ENCODE measurements at regions not wholly inside any gene's neighbourhood (a gene's known extent, or its start where the extent isn't known, plus 50 kb on each side); places are given as distances from the start of the nearest gene placed in this dataset.

DNA sequence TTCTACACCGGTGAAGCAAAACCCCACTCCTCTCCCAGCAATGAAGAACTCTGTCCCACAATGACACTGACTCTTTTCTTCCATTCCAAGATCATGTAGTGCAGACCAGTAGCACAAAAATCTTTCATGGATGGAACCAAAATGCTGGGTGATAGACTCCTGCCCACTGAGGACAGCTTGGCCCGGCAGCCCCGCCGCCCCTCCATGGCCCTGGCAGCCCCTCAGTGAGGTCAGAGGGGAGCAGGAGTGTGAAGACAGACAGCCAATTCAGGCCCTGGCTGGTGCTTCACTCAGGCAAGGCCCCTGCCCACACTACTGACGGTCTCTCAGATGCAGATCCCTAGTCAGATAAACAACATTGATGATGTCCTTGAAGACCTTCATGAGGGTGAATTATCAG, 131.9 kb upstream of the SYNDIG1 start:
- H3K27ac Mint-ChIP-seq: no peak overlapping the region
- no peak overlapping the region for H3K4me3 Mint-ChIP-seq
- 77% methylated on average over 5 of the region's 5 CpGs for WGBS (ENCODE audit: insufficient coverage)
- Histone ChIP-seq H3K4me1 (ENCODE audit: control insufficient read depth in 1 of 2, extremely low read depth in 1 of 2, insufficient read depth in 2 of 2, low read length in 2 of 2) (peaks cover 0 to 6% of the 10 kb centered on the region in 2 experiments), H3K4me3 (ENCODE audit: control insufficient read depth in 1 of 2, extremely low read depth in 1 of 2, low read length in 1 of 2) (no peak overlapping the region), H3K27ac (ENCODE audit: low read length) (no peak overlapping the region), H3K9me3 (no peaks in the 10 kb centered on the region), H3K27me3 (replicated peaks in 1 of 2; ENCODE audit: control insufficient read depth in 2 of 2, extremely low read depth in 1 of 2, insufficient read depth in 2 of 2, low read length in 1 of 2) (peaks cover 0 to 9% of the 10 kb centered on the region in 2 experiments), H3K36me3 (ENCODE audit: control insufficient read depth in 2 of 2, extremely low read depth in 1 of 2, insufficient read depth in 1 of 2, low read length in 1 of 2) (no peaks in the 10 kb centered on the region)
- ChIA-PET POLR2A (no interaction called here), CTCF (interaction anchor here in 1 of 2 donors (0.6 kb wide), 1 partner anchor 100 kb away, joined by 3 read pairs; no protein-coding TSS in a partner anchor)
- H3K4me1 Mint-ChIP-seq: peaks cover 0 to 5% (median 4%) of the 10 kb centered on the region in 3 donors
- no peaks in the 10 kb centered on the region for H3K9me3 Mint-ChIP-seq
- ATAC-seq (replicated peaks in 1 of 4) (no peak), DNase-seq (no peak)
- peaks cover 6 to 9% of the 10 kb centered on the region in 2 donors for H3K27me3 Mint-ChIP-seq
- no peaks in the 10 kb centered on the region for H3K36me3 Mint-ChIP-seq

DNA sequence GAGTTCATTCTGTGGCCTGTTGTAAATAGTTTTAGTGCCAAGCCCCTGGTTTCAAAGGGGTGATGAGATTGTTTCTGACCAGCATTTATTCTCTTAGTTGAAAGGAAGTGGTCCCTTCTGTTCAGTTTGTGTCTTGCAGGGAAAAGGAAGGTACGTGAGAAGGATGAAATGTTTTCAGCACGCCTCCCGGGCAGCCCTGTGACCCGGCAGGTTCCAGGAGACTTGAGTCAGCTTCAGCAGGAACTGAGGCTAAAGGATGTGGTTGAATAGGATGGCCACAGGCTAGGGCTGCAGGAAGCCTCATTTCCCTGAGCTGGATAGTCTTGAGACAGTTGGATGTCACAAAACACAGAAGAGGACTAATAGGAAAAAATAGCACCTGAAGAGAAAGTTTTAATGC, 132.4 kb upstream of the SYNDIG1 start:
- DNase-seq (no peak), ATAC-seq (replicated peaks in 1 of 4) (no peak)
- Mint-ChIP-seq H3K27ac (no peak overlapping the region), H3K9me3 (no peaks in the 10 kb centered on the region), H3K27me3 (peaks cover 4 to 9% of the 10 kb centered on the region in 2 donors), H3K36me3 (no peaks in the 10 kb centered on the region), H3K4me1 (peaks cover 0 to 5% (median 4%) of the 10 kb centered on the region in 3 donors), H3K4me3 (no peak overlapping the region)
- no peak overlapping the region for H3K4me3 ChIP-seq (ENCODE audit: control insufficient read depth in 1 of 2, extremely low read depth in 1 of 2, low read length in 1 of 2)
- no peak overlapping the region for H3K27ac ChIP-seq (ENCODE audit: low read length)
- peaks cover 0 to 6% of the 10 kb centered on the region in 2 experiments for H3K4me1 ChIP-seq (ENCODE audit: control insufficient read depth in 1 of 2, extremely low read depth in 1 of 2, insufficient read depth in 2 of 2, low read length in 2 of 2)
- H3K9me3 ChIP-seq: no peaks in the 10 kb centered on the region
- 19% methylated on average over 4 of the region's 4 CpGs for WGBS (ENCODE audit: insufficient coverage)
- ChIA-PET POLR2A (no interaction called here), CTCF (no interaction called here)
- no peaks in the 10 kb centered on the region for H3K36me3 ChIP-seq (ENCODE audit: control insufficient read depth in 2 of 2, extremely low read depth in 1 of 2, insufficient read depth in 1 of 2, low read length in 1 of 2)
- H3K27me3 ChIP-seq (replicated peaks in 1 of 2; ENCODE audit: control insufficient read depth in 2 of 2, extremely low read depth in 1 of 2, insufficient read depth in 2 of 2, low read length in 1 of 2): peaks cover 0 to 9% of the 10 kb centered on the region in 2 experiments

DNA sequence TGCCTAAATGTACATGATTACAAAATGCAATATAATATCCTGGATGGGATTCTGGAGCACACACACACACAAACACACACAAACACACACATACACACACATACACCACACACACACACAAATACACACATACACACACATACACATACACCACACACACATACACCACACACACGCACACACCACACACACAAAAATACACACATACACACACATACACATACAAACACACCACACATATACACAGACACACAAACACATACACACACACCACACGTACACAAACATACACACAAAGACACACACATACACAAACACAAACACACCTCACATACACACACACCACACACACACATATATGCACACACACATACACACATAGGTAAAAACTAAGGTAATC, 134.6 kb upstream of the SYNDIG1 start:
- no peak for DNase-seq
- Histone ChIP-seq H3K36me3 (ENCODE audit: control insufficient read depth in 2 of 2, extremely low read depth in 1 of 2, insufficient read depth in 1 of 2, low read length in 1 of 2) (no peaks in the 10 kb centered on the region), H3K27ac (ENCODE audit: low read length) (no peak overlapping the region), H3K9me3 (no peaks in the 10 kb centered on the region), H3K27me3 (replicated peaks in 1 of 2; ENCODE audit: control insufficient read depth in 2 of 2, extremely low read depth in 1 of 2, insufficient read depth in 2 of 2, low read length in 1 of 2) (peaks cover 0 to 6% of the 10 kb centered on the region in 2 experiments), H3K4me3 (ENCODE audit: control insufficient read depth in 1 of 2, extremely low read depth in 1 of 2, low read length in 1 of 2) (no peak overlapping the region), H3K4me1 (ENCODE audit: control insufficient read depth in 1 of 2, extremely low read depth in 1 of 2, insufficient read depth in 2 of 2, low read length in 2 of 2) (peaks cover 0 to 6% of the 10 kb centered on the region in 2 experiments)
- Mint-ChIP-seq H3K36me3 (no peaks in the 10 kb centered on the region), H3K27me3 (peaks cover 0 to 4% of the 10 kb centered on the region in 2 donors), H3K4me1 (peaks cover 0 to 5% (median 4%) of the 10 kb centered on the region in 3 donors), H3K27ac (no peak overlapping the region), H3K4me3 (no peak overlapping the region), H3K9me3 (no peaks in the 10 kb centered on the region)
- no peak for ATAC-seq (replicated peaks in 1 of 4)
- ChIA-PET POLR2A (no interaction called here), CTCF (no interaction called here)
- WGBS (ENCODE audit: insufficient coverage): 94% methylated on average over 2 of the region's 2 CpGs

DNA sequence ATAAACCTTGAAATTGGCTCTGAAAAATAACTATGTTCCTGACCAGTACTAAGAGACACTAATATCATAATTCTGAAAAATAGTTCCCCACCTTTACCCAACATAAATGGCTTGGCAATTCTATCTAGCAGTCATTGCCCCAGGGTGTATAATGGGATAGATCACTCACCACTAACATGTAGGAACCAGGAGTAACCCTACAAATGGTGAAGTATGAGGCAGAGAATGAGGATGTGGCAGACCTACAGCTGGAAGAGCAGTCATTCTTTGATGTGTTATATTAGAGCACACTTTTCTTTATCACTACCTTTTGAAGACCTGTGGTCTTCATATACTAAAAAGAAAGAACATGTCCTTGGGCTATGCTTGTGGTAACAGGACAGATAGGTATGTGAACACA, 136.5 kb upstream of the SYNDIG1 start:
- CTCF ChIA-PET: no interaction called here
- Mint-ChIP-seq H3K9me3 (no peaks in the 10 kb centered on the region), H3K27me3 (no peaks in the 10 kb centered on the region), H3K27ac (no peak overlapping the region), H3K36me3 (no peaks in the 10 kb centered on the region), H3K4me3 (no peak overlapping the region), H3K4me1 (peaks cover 0 to 5% (median 4%) of the 10 kb centered on the region in 3 donors)
- DNase-seq: no peak
- no peaks in the 10 kb centered on the region for H3K36me3 ChIP-seq (ENCODE audit: control insufficient read depth in 2 of 2, extremely low read depth in 1 of 2, insufficient read depth in 1 of 2, low read length in 1 of 2)
- no peak for ATAC-seq (replicated peaks in 1 of 4)
- no peak overlapping the region for H3K4me3 ChIP-seq (ENCODE audit: control insufficient read depth in 1 of 2, extremely low read depth in 1 of 2, low read length in 1 of 2)
- POLR2A ChIA-PET: no interaction called here
- no peak overlapping the region for H3K27ac ChIP-seq (ENCODE audit: low read length)
- no peaks in the 10 kb centered on the region for H3K9me3 ChIP-seq
- H3K4me1 ChIP-seq (ENCODE audit: control insufficient read depth in 1 of 2, extremely low read depth in 1 of 2, insufficient read depth in 2 of 2, low read length in 2 of 2): peaks cover 0 to 6% of the 10 kb centered on the region in 2 experiments
- H3K27me3 ChIP-seq (replicated peaks in 1 of 2; ENCODE audit: control insufficient read depth in 2 of 2, extremely low read depth in 1 of 2, insufficient read depth in 2 of 2, low read length in 1 of 2): no peaks in the 10 kb centered on the region

DNA sequence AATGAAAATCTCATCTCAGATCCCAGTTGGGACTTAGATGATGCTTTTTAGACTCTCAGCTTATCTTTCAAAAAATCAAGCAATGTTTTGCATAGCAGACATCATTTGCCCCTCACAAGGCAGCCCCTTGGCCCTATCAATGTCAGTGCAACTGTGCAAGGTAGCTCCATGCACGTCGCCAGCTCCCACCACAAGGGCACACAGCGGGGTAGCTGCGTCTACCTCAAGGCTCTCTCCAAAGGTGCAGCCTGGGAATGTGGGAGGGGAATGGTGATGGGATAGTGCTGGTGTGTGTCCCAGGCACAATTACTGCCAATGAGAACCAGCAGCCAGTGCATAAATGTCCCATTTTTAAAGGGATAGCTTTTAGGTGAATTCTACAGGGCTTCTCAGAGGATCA, 137.5 kb upstream of the SYNDIG1 start:
- WGBS (ENCODE audit: insufficient coverage): no CpG with 5 or more reads among the region's 4 CpGs
- H3K27me3 Mint-ChIP-seq: no peaks in the 10 kb centered on the region
- Histone ChIP-seq H3K27ac (ENCODE audit: low read length) (no peak overlapping the region), H3K4me1 (ENCODE audit: control insufficient read depth in 1 of 2, extremely low read depth in 1 of 2, insufficient read depth in 2 of 2, low read length in 2 of 2) (peaks cover 0 to 3% of the 10 kb centered on the region in 2 experiments), H3K4me3 (ENCODE audit: control insufficient read depth in 1 of 2, extremely low read depth in 1 of 2, low read length in 1 of 2) (no peak overlapping the region), H3K9me3 (no peaks in the 10 kb centered on the region), H3K27me3 (replicated peaks in 1 of 2; ENCODE audit: control insufficient read depth in 2 of 2, extremely low read depth in 1 of 2, insufficient read depth in 2 of 2, low read length in 1 of 2) (peaks cover 0 to 3% of the 10 kb centered on the region in 2 experiments), H3K36me3 (ENCODE audit: control insufficient read depth in 2 of 2, extremely low read depth in 1 of 2, insufficient read depth in 1 of 2, low read length in 1 of 2) (no peaks in the 10 kb centered on the region)
- POLR2A ChIA-PET: no interaction called here
- ATAC-seq (replicated peaks in 1 of 4) (no peak), DNase-seq (no peak)
- H3K27ac Mint-ChIP-seq: no peak overlapping the region
- CTCF ChIA-PET: interaction anchor here in 1 of 2 donors (0.5 kb wide), 1 partner anchor 585 kb away, joined by 3 read pairs; no protein-coding TSS in a partner anchor
- peaks cover 0 to 2% (median under 1%) of the 10 kb centered on the region in 3 donors for H3K4me1 Mint-ChIP-seq
- H3K36me3 Mint-ChIP-seq: no peaks in the 10 kb centered on the region
- H3K4me3 Mint-ChIP-seq: no peak overlapping the region
- no peaks in the 10 kb centered on the region for H3K9me3 Mint-ChIP-seq

DNA sequence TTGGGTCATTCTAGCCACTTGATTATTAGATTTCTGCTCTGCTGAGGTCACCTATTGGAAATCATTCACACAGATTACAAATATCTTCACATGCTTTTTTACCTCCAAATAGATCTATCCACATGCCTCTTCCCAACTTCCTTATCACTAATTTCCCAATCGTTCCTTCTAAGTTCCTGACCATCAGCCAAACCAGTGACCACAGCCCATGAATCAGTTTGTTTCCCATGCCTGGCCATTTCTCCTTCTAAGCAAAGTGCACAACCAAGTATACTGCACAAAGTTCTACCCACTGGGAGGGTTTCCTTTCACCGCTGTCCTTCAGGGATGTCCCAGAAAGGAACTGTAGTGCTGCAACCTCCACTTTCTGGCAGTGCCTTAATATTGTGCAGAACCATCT, 140.5 kb upstream of the SYNDIG1 start:
- CTCF ChIA-PET: no interaction called here
- Histone ChIP-seq H3K27me3 (replicated peaks in 1 of 2; ENCODE audit: control insufficient read depth in 2 of 2, extremely low read depth in 1 of 2, insufficient read depth in 2 of 2, low read length in 1 of 2) (peaks cover 0 to 8% of the 10 kb centered on the region in 2 experiments), H3K36me3 (ENCODE audit: control insufficient read depth in 2 of 2, extremely low read depth in 1 of 2, insufficient read depth in 1 of 2, low read length in 1 of 2) (no peaks in the 10 kb centered on the region), H3K9me3 (no peaks in the 10 kb centered on the region), H3K27ac (ENCODE audit: low read length) (no peak overlapping the region), H3K4me3 (ENCODE audit: control insufficient read depth in 1 of 2, extremely low read depth in 1 of 2, low read length in 1 of 2) (no peak overlapping the region), H3K4me1 (ENCODE audit: control insufficient read depth in 1 of 2, extremely low read depth in 1 of 2, insufficient read depth in 2 of 2, low read length in 2 of 2) (peaks cover 0 to 3% of the 10 kb centered on the region in 2 experiments)
- POLR2A ChIA-PET: no interaction called here
- 78% methylated on average over 2 of the region's 2 CpGs for WGBS (ENCODE audit: insufficient coverage)
- H3K36me3 Mint-ChIP-seq: no peaks in the 10 kb centered on the region
- no peaks in the 10 kb centered on the region for H3K9me3 Mint-ChIP-seq
- H3K4me3 Mint-ChIP-seq: no peak overlapping the region
- ATAC-seq (replicated peaks in 1 of 4): no peak
- peaks cover 0 to 12% (median 0%) of the 10 kb centered on the region in 3 donors for H3K4me1 Mint-ChIP-seq
- no peak overlapping the region for H3K27ac Mint-ChIP-seq
- no peak for DNase-seq
- H3K27me3 Mint-ChIP-seq: no peaks in the 10 kb centered on the region

DNA sequence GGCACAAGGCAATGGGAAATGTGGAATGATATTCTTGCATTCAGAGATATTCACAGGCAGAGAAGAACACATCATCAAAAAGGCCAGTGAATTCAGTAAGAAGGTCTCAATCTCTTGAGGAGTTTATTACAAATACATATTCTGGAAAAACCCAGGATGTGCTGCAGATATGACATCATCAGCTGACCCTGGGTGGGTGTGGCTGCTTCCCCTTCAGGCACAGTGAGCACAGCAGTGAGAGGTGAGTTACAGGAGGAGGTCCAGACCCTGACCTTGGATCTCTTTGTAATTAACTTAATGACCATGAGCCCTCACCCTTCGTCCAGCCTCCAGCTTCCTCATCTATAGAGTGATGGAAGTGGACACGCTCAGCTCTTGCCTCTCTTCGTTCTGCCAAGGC, 147.5 kb upstream of the SYNDIG1 start:
- peaks cover 17 to 42% (median 20%) of the 10 kb centered on the region in 3 donors for H3K4me1 Mint-ChIP-seq
- ATAC-seq (replicated peaks in 1 of 4): no peak
- no CpG with 5 or more reads among the region's 3 CpGs for WGBS (ENCODE audit: insufficient coverage)

More for the DNA sequence above, 147.5 kb upstream of the SYNDIG1 start:
- Mint-ChIP-seq H3K9me3 (no peaks in the 10 kb centered on the region), H3K27me3 (peaks cover 0 to 4% of the 10 kb centered on the region in 2 donors), H3K4me3 (no peak overlapping the region), H3K36me3 (no peaks in the 10 kb centered on the region), H3K27ac (no peak overlapping the region)
- H3K36me3 ChIP-seq (ENCODE audit: control insufficient read depth in 2 of 2, extremely low read depth in 1 of 2, insufficient read depth in 1 of 2, low read length in 1 of 2): no peaks in the 10 kb centered on the region
- H3K27ac ChIP-seq (ENCODE audit: low read length): no peak overlapping the region
- H3K4me1 ChIP-seq (ENCODE audit: control insufficient read depth in 1 of 2, extremely low read depth in 1 of 2, insufficient read depth in 2 of 2, low read length in 2 of 2): peaks cover 19 to 21% of the 10 kb centered on the region in 2 experiments
- DNase-seq: no peak
- peaks cover 0 to 19% of the 10 kb centered on the region in 2 experiments for H3K27me3 ChIP-seq (replicated peaks in 1 of 2; ENCODE audit: control insufficient read depth in 2 of 2, extremely low read depth in 1 of 2, insufficient read depth in 2 of 2, low read length in 1 of 2)
- H3K4me3 ChIP-seq (ENCODE audit: control insufficient read depth in 1 of 2, extremely low read depth in 1 of 2, low read length in 1 of 2): no peak overlapping the region
- H3K9me3 ChIP-seq: no peaks in the 10 kb centered on the region
- ChIA-PET CTCF (no interaction called here), POLR2A (no interaction called here)
